GM23338 (cell line): ENCODE measurements at regions not wholly inside any gene's neighbourhood (a gene's known extent, or its start where the extent isn't known, plus 50 kb on each side); places are given as distances from the start of the nearest gene placed in this dataset.

ENCODE experiments used
- ATAC-seq: fragments of 200-7000 bp; cut with Tn5 transposase; 3 replicates; pipeline ENCODE4 v1.9.1; 2020
- DNase-seq: peaks from one replicate; pipeline ENCODE4 v3.0.0-alpha.2; 2015; ENCODE audit warnings: low spot score
- H2AFZ ChIP-seq: fragments of 200-600 bp; sonication (generic); 2 replicates; pipeline ENCODE4 v1.8.0; 2016; ENCODE audit warnings: antibody characterized with exemption, mild to moderate bottlenecking, moderate library complexity
- H3F3A ChIP-seq: fragments of 200-600 bp; sonication (generic); replicated peaks from 2 replicates; pipeline ENCODE4 v1.8.0; 2017; ENCODE audit warnings: antibody characterized with exemption, mixed run types, low read depth
- H3K27ac ChIP-seq: fragments of 200-600 bp; sonication (generic); 2 replicates; pipeline ENCODE4 v1.6.1; 2016; ENCODE audit warnings: low read depth
- H3K27me3 ChIP-seq: fragments of 200-600 bp; sonication (generic); 2 replicates; pipeline ENCODE4 v1.8.0; 2016; ENCODE audit warnings: mild to moderate bottlenecking, mixed run types, moderate library complexity; ENCODE audit not compliant: insufficient read depth
- H3K36me3 ChIP-seq: fragments of 200-600 bp; sonication (generic); 2 replicates; pipeline ENCODE4 v1.8.0; 2016; ENCODE audit warnings: mild to moderate bottlenecking; ENCODE audit not compliant: insufficient read depth
- H3K4me1 ChIP-seq: fragments of 200-600 bp; sonication (generic); 2 replicates; pipeline ENCODE4 v1.8.0; 2016; ENCODE audit warnings: mild to moderate bottlenecking, moderate library complexity; ENCODE audit not compliant: insufficient read depth
- H3K4me2 ChIP-seq: fragments of 200-600 bp; sonication (generic); 2 replicates; pipeline ENCODE4 v1.7.1; 2017; ENCODE audit warnings: mixed run types
- H3K4me3 ChIP-seq: fragments of 200-600 bp; sonication (generic); 2 replicates; pipeline ENCODE4 v1.6.1; 2016; ENCODE audit warnings: mixed run types
- H3K79me2 ChIP-seq: fragments of 200-600 bp; sonication (generic); replicated peaks from 2 replicates; pipeline ENCODE4 v1.8.0; 2017; ENCODE audit warnings: mild to moderate bottlenecking; ENCODE audit not compliant: insufficient read depth
- H3K9me2 ChIP-seq: fragments of 200-600 bp; sonication (generic); 2 replicates; pipeline ENCODE4 v1.8.0; 2017; ENCODE audit not compliant: insufficient read depth
- H4K20me1 ChIP-seq: fragments of 200-600 bp; sonication (generic); replicated peaks from 2 replicates; pipeline ENCODE4 v1.8.0; 2017; ENCODE audit warnings: mild to moderate bottlenecking; ENCODE audit not compliant: insufficient read depth
- H3K27ac Mint-ChIP-seq: 2 replicates; pipeline ENCODE4 v1.8.0; 2020; ENCODE audit warnings: inconsistent platforms, mild to moderate bottlenecking, moderate library complexity, mixed read lengths
- H3K27me3 Mint-ChIP-seq: 3 replicates; pipeline ENCODE4 v1.8.0; 2022; ENCODE audit warnings: low read depth, mild to moderate bottlenecking, moderate library complexity, mixed read lengths, inconsistent platforms; ENCODE audit not compliant: insufficient read depth, poor library complexity
- H3K36me3 Mint-ChIP-seq: 3 replicates; pipeline ENCODE4 v1.8.0; 2021; ENCODE audit warnings: low read depth, mild to moderate bottlenecking, inconsistent platforms, moderate library complexity, mixed read lengths
- H3K4me1 Mint-ChIP-seq: 3 replicates; pipeline ENCODE4 v1.8.0; 2020; ENCODE audit warnings: mild to moderate bottlenecking, inconsistent platforms, mixed read lengths
- H3K4me3 Mint-ChIP-seq: 3 replicates; pipeline ENCODE4 v1.8.0; 2021; ENCODE audit warnings: moderate library complexity, mild to moderate bottlenecking, inconsistent platforms, mixed read lengths
- H3K9me3 Mint-ChIP-seq: 3 replicates; pipeline ENCODE4 v1.8.0; 2020; ENCODE audit warnings: moderate library complexity, mild to moderate bottlenecking, inconsistent platforms, mixed read lengths
- CREB1 ChIP-seq: fragments of 250-450 bp; sonication (Bioruptor Pico); IDR thresholded peaks from 2 replicates; pipeline ENCODE4 v1.5.0; 2020; ENCODE audit warnings: low read depth, mild to moderate bottlenecking, moderate library complexity
- CTCF ChIP-seq, 2 experiments: fragments of 200-600 bp in 1 of 2; sonication (generic) in 1 of 2; conservative IDR thresholded peaks; 2 replicates each; pipeline versions ENCODE4 v1.5.1 to v1.6.1; 2016 to 2017; ENCODE audit warnings: antibody characterized with exemption in 2 of 2, low read depth in 2 of 2, mild to moderate bottlenecking in 2 of 2, moderate library complexity in 1 of 2
- ETS1 ChIP-seq: IDR thresholded peaks from 2 replicates; pipeline ENCODE4 v1.6.1; 2016; ENCODE audit warnings: antibody characterized with exemption
- EZH2 ChIP-seq: fragments of 200-600 bp; sonication (generic); IDR thresholded peaks from one replicate; pipeline ENCODE4 v1.8.0; 2017; ENCODE audit warnings: antibody characterized with exemption, mild to moderate bottlenecking, low read depth; ENCODE audit not compliant: unreplicated experiment
- EZH2phosphoT487 ChIP-seq: fragments of 200-600 bp; sonication (generic); IDR thresholded peaks from one replicate; pipeline ENCODE4 v1.8.1; 2018; ENCODE audit warnings: antibody characterized with exemption; ENCODE audit not compliant: unreplicated experiment
- JUNB ChIP-seq: IDR thresholded peaks from one replicate; pipeline ENCODE4 v1.6.1; 2016; ENCODE audit warnings: antibody characterized with exemption; ENCODE audit not compliant: unreplicated experiment
- NANOG ChIP-seq: IDR thresholded peaks from 2 replicates; pipeline ENCODE4 v1.6.1; 2016; ENCODE audit warnings: antibody characterized with exemption, borderline replicate concordance
- POLR2AphosphoS5 ChIP-seq: IDR thresholded peaks from 2 replicates; pipeline ENCODE4 v1.6.1; 2016; ENCODE audit warnings: antibody characterized with exemption, low read depth
- REST ChIP-seq: IDR thresholded peaks from one replicate; pipeline ENCODE4 v1.6.1; 2018; ENCODE audit warnings: antibody characterized with exemption; ENCODE audit not compliant: unreplicated experiment
- STAT1 ChIP-seq: IDR thresholded peaks from one replicate; pipeline ENCODE4 v1.6.1; 2016; ENCODE audit warnings: antibody characterized with exemption; ENCODE audit not compliant: unreplicated experiment
- ZNF114 ChIP-seq: fragments of 250-450 bp; sonication (Bioruptor Pico); IDR thresholded peaks from 2 replicates; pipeline ENCODE4 v1.5.0; 2020; ENCODE audit warnings: mild to moderate bottlenecking, moderate library complexity
- ZNF331 ChIP-seq: fragments of 250-450 bp; sonication (Bioruptor Pico); IDR thresholded peaks from 2 replicates; pipeline ENCODE4 v1.5.0; 2020; ENCODE audit warnings: low read depth, mild to moderate bottlenecking, moderate library complexity
- ZNF462 ChIP-seq: fragments of 250-450 bp; sonication (Bioruptor Pico); IDR thresholded peaks from 2 replicates; pipeline ENCODE4 v1.5.0; 2020; ENCODE audit warnings: mild to moderate bottlenecking, moderate library complexity

GRCh38 chr1:57795886-57796285, 372.0 kb upstream of the DAB1 start:
- H3K9me3 Mint-ChIP-seq: no peaks in the 10 kb centered on the region

More at GRCh38 chr1:57795886-57796285, 372.0 kb upstream of the DAB1 start:
- Histone ChIP-seq H4K20me1 (no peaks in the 10 kb centered on the region), H2AFZ (no peak overlapping the region), H3K27me3 (no peaks in the 10 kb centered on the region), H3K79me2 (no peaks in the 10 kb centered on the region), H3K27ac (no peak overlapping the region), H3K4me3 (no peak overlapping the region), H3K9me2 (peaks cover 9% of the 10 kb centered on the region; the same call in 1 of the 2 replicates), H3F3A (no peaks in the 10 kb centered on the region), H3K36me3 (no peaks in the 10 kb centered on the region), H3K4me2 (no peak overlapping the region), H3K4me1 (peaks cover 6% of the 10 kb centered on the region)
- ATAC-seq (no peak), DNase-seq (no peak)
- Mint-ChIP-seq H3K27me3 (no peaks in the 10 kb centered on the region), H3K27ac (no peak overlapping the region), H3K4me1 (peaks cover 31% of the 10 kb centered on the region), H3K36me3 (no peaks in the 10 kb centered on the region), H3K4me3 (no peak overlapping the region)
- TF ChIP-seq JUNB: no peak
- TF ChIP-seq ETS1: no peak
- TF ChIP-seq STAT1: no peak
- TF ChIP-seq ZNF114 (CRISPR knock-in tag): no peak
- TF ChIP-seq CTCF (conservative IDR thresholded peaks at IDR 0.05; ENCODE audit: low read depth in 2 of 2): no peak
- TF ChIP-seq POLR2AphosphoS5: no peak
- no peak for TF ChIP-seq REST
- TF ChIP-seq ZNF331 (CRISPR knock-in tag): no peak
- no peak for TF ChIP-seq EZH2
- TF ChIP-seq ZNF462: no peak
- no peak for TF ChIP-seq EZH2phosphoT487
- TF ChIP-seq CREB1 (CRISPR knock-in tag): no peak
- TF ChIP-seq NANOG: no peak
